ENCODE measurements at regions not wholly inside any gene's neighbourhood (a gene's known extent, or its start where the extent isn't known, plus 50 kb on each side); places are given as distances from the start of the nearest gene placed in this dataset.

GRCh38 chr7:109479388-109479787 lies 909.7 kb downstream of the DNAJB9 start:
- TF ChIP-seq EZH2phosphoT487 (IDR thresholded peaks at IDR 0.05; ENCODE audit: insufficient read depth, low read depth) (no peak), EZH2 (IDR thresholded peaks at IDR 0.05; ENCODE audit: insufficient read depth, poor library complexity, severe bottlenecking) (no peak)
